GM23338 (cell line): ENCODE measurements at regions not wholly inside any gene's neighbourhood (a gene's known extent, or its start where the extent isn't known, plus 50 kb on each side); places are given as distances from the start of the nearest gene placed in this dataset.

Source experiments
- ATAC-seq: fragments of 200-7000 bp; cut with Tn5 transposase; 3 replicates; pipeline ENCODE4 v1.9.1; 2020
- DNase-seq: peaks from one replicate; pipeline ENCODE4 v3.0.0-alpha.2; 2015; ENCODE audit warnings: low spot score
- H2AFZ ChIP-seq: fragments of 200-600 bp; sonication (generic); 2 replicates; pipeline ENCODE4 v1.8.0; 2016; ENCODE audit warnings: antibody characterized with exemption, mild to moderate bottlenecking, moderate library complexity
- H3F3A ChIP-seq: fragments of 200-600 bp; sonication (generic); replicated peaks from 2 replicates; pipeline ENCODE4 v1.8.0; 2017; ENCODE audit warnings: antibody characterized with exemption, mixed run types, low read depth
- H3K27ac ChIP-seq: fragments of 200-600 bp; sonication (generic); 2 replicates; pipeline ENCODE4 v1.6.1; 2016; ENCODE audit warnings: low read depth
- H3K27me3 ChIP-seq: fragments of 200-600 bp; sonication (generic); 2 replicates; pipeline ENCODE4 v1.8.0; 2016; ENCODE audit warnings: mild to moderate bottlenecking, mixed run types, moderate library complexity; ENCODE audit not compliant: insufficient read depth
- H3K36me3 ChIP-seq: fragments of 200-600 bp; sonication (generic); 2 replicates; pipeline ENCODE4 v1.8.0; 2016; ENCODE audit warnings: mild to moderate bottlenecking; ENCODE audit not compliant: insufficient read depth
- H3K4me1 ChIP-seq: fragments of 200-600 bp; sonication (generic); 2 replicates; pipeline ENCODE4 v1.8.0; 2016; ENCODE audit warnings: mild to moderate bottlenecking, moderate library complexity; ENCODE audit not compliant: insufficient read depth
- H3K4me2 ChIP-seq: fragments of 200-600 bp; sonication (generic); 2 replicates; pipeline ENCODE4 v1.7.1; 2017; ENCODE audit warnings: mixed run types
- H3K4me3 ChIP-seq: fragments of 200-600 bp; sonication (generic); 2 replicates; pipeline ENCODE4 v1.6.1; 2016; ENCODE audit warnings: mixed run types
- H3K79me2 ChIP-seq: fragments of 200-600 bp; sonication (generic); replicated peaks from 2 replicates; pipeline ENCODE4 v1.8.0; 2017; ENCODE audit warnings: mild to moderate bottlenecking; ENCODE audit not compliant: insufficient read depth
- H3K9me2 ChIP-seq: fragments of 200-600 bp; sonication (generic); 2 replicates; pipeline ENCODE4 v1.8.0; 2017; ENCODE audit not compliant: insufficient read depth
- H4K20me1 ChIP-seq: fragments of 200-600 bp; sonication (generic); replicated peaks from 2 replicates; pipeline ENCODE4 v1.8.0; 2017; ENCODE audit warnings: mild to moderate bottlenecking; ENCODE audit not compliant: insufficient read depth
- H3K27ac Mint-ChIP-seq: 2 replicates; pipeline ENCODE4 v1.8.0; 2020; ENCODE audit warnings: inconsistent platforms, mild to moderate bottlenecking, moderate library complexity, mixed read lengths
- H3K27me3 Mint-ChIP-seq: 3 replicates; pipeline ENCODE4 v1.8.0; 2022; ENCODE audit warnings: low read depth, mild to moderate bottlenecking, moderate library complexity, mixed read lengths, inconsistent platforms; ENCODE audit not compliant: insufficient read depth, poor library complexity
- H3K36me3 Mint-ChIP-seq: 3 replicates; pipeline ENCODE4 v1.8.0; 2021; ENCODE audit warnings: low read depth, mild to moderate bottlenecking, inconsistent platforms, moderate library complexity, mixed read lengths
- H3K4me1 Mint-ChIP-seq: 3 replicates; pipeline ENCODE4 v1.8.0; 2020; ENCODE audit warnings: mild to moderate bottlenecking, inconsistent platforms, mixed read lengths
- H3K4me3 Mint-ChIP-seq: 3 replicates; pipeline ENCODE4 v1.8.0; 2021; ENCODE audit warnings: moderate library complexity, mild to moderate bottlenecking, inconsistent platforms, mixed read lengths
- H3K9me3 Mint-ChIP-seq: 3 replicates; pipeline ENCODE4 v1.8.0; 2020; ENCODE audit warnings: moderate library complexity, mild to moderate bottlenecking, inconsistent platforms, mixed read lengths
- CREB1 ChIP-seq: fragments of 250-450 bp; sonication (Bioruptor Pico); IDR thresholded peaks from 2 replicates; pipeline ENCODE4 v1.5.0; 2020; ENCODE audit warnings: low read depth, mild to moderate bottlenecking, moderate library complexity
- CTCF ChIP-seq, 2 experiments: fragments of 200-600 bp in 1 of 2; sonication (generic) in 1 of 2; conservative IDR thresholded peaks; 2 replicates each; pipeline versions ENCODE4 v1.5.1 to v1.6.1; 2016 to 2017; ENCODE audit warnings: antibody characterized with exemption in 2 of 2, low read depth in 2 of 2, mild to moderate bottlenecking in 2 of 2, moderate library complexity in 1 of 2
- ETS1 ChIP-seq: IDR thresholded peaks from 2 replicates; pipeline ENCODE4 v1.6.1; 2016; ENCODE audit warnings: antibody characterized with exemption
- EZH2 ChIP-seq: fragments of 200-600 bp; sonication (generic); IDR thresholded peaks from one replicate; pipeline ENCODE4 v1.8.0; 2017; ENCODE audit warnings: antibody characterized with exemption, mild to moderate bottlenecking, low read depth; ENCODE audit not compliant: unreplicated experiment
- EZH2phosphoT487 ChIP-seq: fragments of 200-600 bp; sonication (generic); IDR thresholded peaks from one replicate; pipeline ENCODE4 v1.8.1; 2018; ENCODE audit warnings: antibody characterized with exemption; ENCODE audit not compliant: unreplicated experiment
- JUNB ChIP-seq: IDR thresholded peaks from one replicate; pipeline ENCODE4 v1.6.1; 2016; ENCODE audit warnings: antibody characterized with exemption; ENCODE audit not compliant: unreplicated experiment
- NANOG ChIP-seq: IDR thresholded peaks from 2 replicates; pipeline ENCODE4 v1.6.1; 2016; ENCODE audit warnings: antibody characterized with exemption, borderline replicate concordance
- POLR2AphosphoS5 ChIP-seq: IDR thresholded peaks from 2 replicates; pipeline ENCODE4 v1.6.1; 2016; ENCODE audit warnings: antibody characterized with exemption, low read depth
- REST ChIP-seq: IDR thresholded peaks from one replicate; pipeline ENCODE4 v1.6.1; 2018; ENCODE audit warnings: antibody characterized with exemption; ENCODE audit not compliant: unreplicated experiment
- STAT1 ChIP-seq: IDR thresholded peaks from one replicate; pipeline ENCODE4 v1.6.1; 2016; ENCODE audit warnings: antibody characterized with exemption; ENCODE audit not compliant: unreplicated experiment
- ZNF114 ChIP-seq: fragments of 250-450 bp; sonication (Bioruptor Pico); IDR thresholded peaks from 2 replicates; pipeline ENCODE4 v1.5.0; 2020; ENCODE audit warnings: mild to moderate bottlenecking, moderate library complexity
- ZNF331 ChIP-seq: fragments of 250-450 bp; sonication (Bioruptor Pico); IDR thresholded peaks from 2 replicates; pipeline ENCODE4 v1.5.0; 2020; ENCODE audit warnings: low read depth, mild to moderate bottlenecking, moderate library complexity
- ZNF462 ChIP-seq: fragments of 250-450 bp; sonication (Bioruptor Pico); IDR thresholded peaks from 2 replicates; pipeline ENCODE4 v1.5.0; 2020; ENCODE audit warnings: mild to moderate bottlenecking, moderate library complexity

- peaks cover 48% of the 10 kb centered on the region for H3K4me1 Mint-ChIP-seq
- Histone ChIP-seq H3K4me3 (no peak overlapping the region), H3F3A (no peaks in the 10 kb centered on the region), H3K27me3 (no peaks in the 10 kb centered on the region), H2AFZ (no peak overlapping the region), H4K20me1 (no peaks in the 10 kb centered on the region), H3K4me2 (0 out of 2 replicates have a peak overlapping the region, but pooled peaks have one; percentile 12), H3K27ac (no peak overlapping the region), H3K4me1 (peaks cover 41% of the 10 kb centered on the region), H3K36me3 (no peaks in the 10 kb centered on the region), H3K79me2 (no peaks in the 10 kb centered on the region), H3K9me2 (no peaks in the 10 kb centered on the region)
- H3K27me3 Mint-ChIP-seq = peaks cover 10% of the 10 kb centered on the region
- no peaks in the 10 kb centered on the region for H3K9me3 Mint-ChIP-seq
- no peak overlapping the region for H3K4me3 Mint-ChIP-seq
- no peak overlapping the region for H3K27ac Mint-ChIP-seq
- H3K36me3 Mint-ChIP-seq = no peaks in the 10 kb centered on the region
- no peak for TF ChIP-seq ZNF331
- TF ChIP-seq NANOG = no peak
- TF ChIP-seq JUNB = no peak
- no peak for TF ChIP-seq CTCF (conservative IDR thresholded peaks at IDR 0.05; ENCODE audit: low read depth in 2 of 2)
- TF ChIP-seq ZNF114 = no peak
- no peak for TF ChIP-seq POLR2AphosphoS5
- TF ChIP-seq REST = no peak
- TF ChIP-seq CREB1 (CRISPR knock-in tag) = no peak
- TF ChIP-seq EZH2phosphoT487 = no peak
- TF ChIP-seq EZH2 = no peak
- no peak for TF ChIP-seq STAT1
- TF ChIP-seq ETS1 = no peak
- no peak for TF ChIP-seq ZNF462
- DNase-seq (no peak), ATAC-seq (no peak)
Observed at GRCh38 chr19:29365836-29366417, 153.0 kb upstream of the UQCRFS1 start.
